ENCODE measurements at regions not wholly inside any gene's neighbourhood (a gene's known extent, or its start where the extent isn't known, plus 50 kb on each side); places are given as distances from the start of the nearest gene placed in this dataset.
"Not testable (repeated sequence)": the region's sequence is repeated elsewhere in the genome, so short reads cannot be mapped to it uniquely, and the experiment has no call there.

DNA sequence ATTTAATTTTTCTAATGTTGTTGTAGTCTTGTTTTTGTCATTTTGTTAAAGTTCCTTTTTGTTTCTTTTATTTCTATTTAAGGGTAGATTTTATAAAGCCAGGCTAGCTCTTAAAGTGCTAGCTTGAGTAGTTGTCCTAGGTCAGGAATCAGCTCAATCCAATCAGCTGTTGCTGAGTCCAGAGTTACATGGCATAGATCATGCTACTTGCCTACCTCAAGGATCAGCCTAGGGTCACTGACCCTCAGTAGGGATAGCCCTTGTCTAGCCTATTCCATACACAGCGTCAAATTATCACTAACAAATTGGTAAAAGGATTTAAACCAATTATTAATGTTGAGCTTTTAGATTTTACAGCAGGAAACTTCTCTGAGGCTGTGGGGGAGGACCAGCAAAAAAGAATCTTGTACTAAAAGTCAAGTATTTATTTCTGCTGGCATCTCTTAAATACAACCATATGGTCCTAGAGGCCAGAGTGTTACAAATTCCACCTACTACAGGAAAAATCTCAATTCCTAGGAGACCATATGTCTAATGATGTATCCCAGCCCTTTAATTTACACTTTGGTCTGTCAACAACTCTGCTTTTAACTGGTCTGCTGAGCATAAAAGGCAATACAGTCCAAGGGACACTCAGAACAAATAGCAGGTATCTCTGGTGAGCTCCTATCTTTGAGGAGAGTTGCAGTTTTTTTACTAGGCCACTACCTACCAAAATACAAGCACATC is 138.3 kb upstream of the PTPRG start:
- in situ Hi-C loops (cut with MboI; ENCODE audit: low pct_ligation_motif_present in 1 of 4, low pct_unique_long_range_greater_than_20kb in 1 of 4, low sequenced_read_pairs in 3 of 4) = no loop called here
- H3K27me3 ChIP-seq = no peaks in the 10 kb centered on the region
- H3K4me3 ChIP-seq = no peak overlapping the region
- no peaks in the 10 kb centered on the region for H3K9me3 ChIP-seq
- DNase-seq = no peak
- WGBS, 2 donors (ENCODE audit: low coverage in 1 of 2) = 57 to 80% methylated on average over 1 of the region's 1 CpG
- H3K4me1 ChIP-seq = no peaks in the 10 kb centered on the region
- no peaks in the 10 kb centered on the region for H3K36me3 ChIP-seq
- no peak overlapping the region for H3K27ac ChIP-seq
- intact Hi-C loops (cut with DNase I; ENCODE audit: low total_unique reads) = no loop called here
- TF ChIP-seq POLR2A (IDR thresholded peaks at IDR 0.05) = no peak
- TF ChIP-seq EP300 (IDR thresholded peaks at IDR 0.05; ENCODE audit: low read depth) = no peak

DNA sequence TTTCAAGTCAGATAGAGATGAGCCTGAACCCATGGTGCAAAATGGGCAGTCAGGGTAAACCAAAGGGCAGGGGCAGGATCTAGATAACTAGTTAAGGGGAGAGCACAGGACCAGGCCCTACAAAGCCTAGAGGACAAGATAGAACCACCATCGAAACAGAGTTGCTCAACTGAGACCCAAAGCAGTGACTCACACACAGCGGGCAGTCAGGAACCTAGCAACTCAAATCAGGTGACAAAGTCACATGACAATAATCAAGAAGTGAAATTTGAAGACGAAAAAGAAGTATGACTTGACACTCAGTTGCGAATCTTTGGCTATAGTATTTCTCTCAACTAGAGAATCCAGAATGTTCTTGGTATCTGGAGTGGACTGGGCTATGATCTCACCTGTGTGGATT is 136.0 kb upstream of the PTPRG start:
- Histone ChIP-seq H3K4me3 (no peak overlapping the region), H3K27ac (no peak overlapping the region), H3K9me3 (no peaks in the 10 kb centered on the region), H3K27me3 (no peaks in the 10 kb centered on the region), H3K36me3 (no peaks in the 10 kb centered on the region), H3K4me1 (no peaks in the 10 kb centered on the region)
- intact Hi-C loops (cut with DNase I; ENCODE audit: low total_unique reads) = no loop called here
- 88 to 91% methylated on average over 4 of the region's 4 CpGs for WGBS, 2 donors (ENCODE audit: low coverage in 1 of 2)
- no peak for TF ChIP-seq POLR2AphosphoS5 (IDR thresholded peaks at IDR 0.05)
- TF ChIP-seq POLR2A (IDR thresholded peaks at IDR 0.05) = no peak
- no peak for TF ChIP-seq EP300 (IDR thresholded peaks at IDR 0.05; ENCODE audit: low read depth)
- TF ChIP-seq, protein P1, sequence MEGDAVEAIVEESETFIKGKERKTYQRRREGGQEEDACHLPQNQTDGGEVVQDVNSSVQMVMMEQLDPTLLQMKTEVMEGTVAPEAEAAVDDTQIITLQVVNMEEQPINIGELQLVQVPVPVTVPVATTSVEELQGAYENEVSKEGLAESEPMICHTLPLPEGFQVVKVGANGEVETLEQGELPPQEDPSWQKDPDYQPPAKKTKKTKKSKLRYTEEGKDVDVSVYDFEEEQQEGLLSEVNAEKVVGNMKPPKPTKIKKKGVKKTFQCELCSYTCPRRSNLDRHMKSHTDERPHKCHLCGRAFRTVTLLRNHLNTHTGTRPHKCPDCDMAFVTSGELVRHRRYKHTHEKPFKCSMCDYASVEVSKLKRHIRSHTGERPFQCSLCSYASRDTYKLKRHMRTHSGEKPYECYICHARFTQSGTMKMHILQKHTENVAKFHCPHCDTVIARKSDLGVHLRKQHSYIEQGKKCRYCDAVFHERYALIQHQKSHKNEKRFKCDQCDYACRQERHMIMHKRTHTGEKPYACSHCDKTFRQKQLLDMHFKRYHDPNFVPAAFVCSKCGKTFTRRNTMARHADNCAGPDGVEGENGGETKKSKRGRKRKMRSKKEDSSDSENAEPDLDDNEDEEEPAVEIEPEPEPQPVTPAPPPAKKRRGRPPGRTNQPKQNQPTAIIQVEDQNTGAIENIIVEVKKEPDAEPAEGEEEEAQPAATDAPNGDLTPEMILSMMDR (IDR thresholded peaks at IDR 0.05) = no peak
- DNase-seq = no peak
- in situ Hi-C loops (cut with MboI; ENCODE audit: low pct_ligation_motif_present in 1 of 4, low pct_unique_long_range_greater_than_20kb in 1 of 4, low sequenced_read_pairs in 3 of 4) = no loop called here

DNA sequence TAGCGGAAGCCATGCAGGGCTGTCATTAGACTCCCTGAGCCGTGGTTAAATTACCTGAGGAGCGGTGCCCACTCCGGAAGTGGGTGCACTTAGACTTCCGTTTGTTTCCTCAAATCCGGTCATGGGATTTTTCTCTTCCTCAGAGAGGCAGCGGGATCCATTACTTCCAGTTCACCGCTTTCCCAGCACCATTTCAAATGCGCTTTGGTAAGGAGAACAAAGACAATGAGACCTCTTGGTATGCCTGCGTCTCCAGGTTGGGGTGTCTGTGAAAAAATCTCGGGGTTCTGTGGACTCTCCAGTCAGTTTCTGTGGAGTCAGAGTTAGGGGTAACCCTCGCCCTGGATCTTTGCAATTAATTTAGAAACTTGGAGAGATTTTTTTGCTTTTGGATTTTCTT is 132.3 kb upstream of the PTPRG start:
- H3K4me1 ChIP-seq = no peaks in the 10 kb centered on the region
- in situ Hi-C loops (cut with MboI; ENCODE audit: low pct_ligation_motif_present in 1 of 4, low pct_unique_long_range_greater_than_20kb in 1 of 4, low sequenced_read_pairs in 3 of 4) = no loop called here
- no peak overlapping the region for H3K4me3 ChIP-seq
- no peak overlapping the region for H3K27ac ChIP-seq
- DNase-seq = no peak
- intact Hi-C loops (cut with DNase I; ENCODE audit: low total_unique reads) = no loop called here
- no peaks in the 10 kb centered on the region for H3K27me3 ChIP-seq
- H3K36me3 ChIP-seq = no peaks in the 10 kb centered on the region
- no peak for TF ChIP-seq EP300 (IDR thresholded peaks at IDR 0.05; ENCODE audit: low read depth)
- TF ChIP-seq, protein P1 (IDR thresholded peaks at IDR 0.05) = no peak
- TF ChIP-seq POLR2A (IDR thresholded peaks at IDR 0.05) = no peak
- TF ChIP-seq POLR2AphosphoS5 (IDR thresholded peaks at IDR 0.05) = no peak
- no peaks in the 10 kb centered on the region for H3K9me3 ChIP-seq
- 86% methylated on average over 9 to 12 of the region's 12 CpGs for WGBS, 2 donors (ENCODE audit: low coverage in 1 of 2)

DNA sequence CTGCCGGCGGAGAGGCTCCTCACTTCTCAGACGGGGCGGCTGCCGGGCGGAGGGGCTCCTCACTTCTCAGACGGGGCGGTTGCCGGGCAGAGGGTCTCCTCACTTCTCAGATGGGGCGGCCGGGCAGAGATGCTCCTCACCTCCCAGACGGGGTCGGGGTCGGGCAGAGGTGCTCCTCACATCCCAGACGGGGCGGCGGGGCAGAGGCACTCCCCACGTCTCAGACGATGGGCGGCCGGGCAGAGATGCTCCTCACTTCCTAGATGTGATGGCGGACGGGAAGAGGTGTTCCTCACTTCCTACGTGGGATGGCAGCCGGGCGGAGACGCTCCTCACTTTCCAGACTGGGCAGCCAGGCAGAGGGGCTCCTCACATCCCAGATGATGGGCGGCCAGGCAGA is 126.5 kb upstream of the PTPRG start:
- WGBS, 2 donors (ENCODE audit: low coverage in 1 of 2) = 97% methylated on average over 14 of the region's 28 CpGs; no CpG with 5 or more reads in 1 of the 2 donors
- H3K4me1 ChIP-seq; H3K27ac ChIP-seq; DNase-seq; H3K36me3 ChIP-seq; intact Hi-C loops (cut with DNase I; ENCODE audit: low total_unique reads); H3K27me3 ChIP-seq; H3K9me3 ChIP-seq; H3K4me3 ChIP-seq; in situ Hi-C loops (cut with MboI; ENCODE audit: low pct_ligation_motif_present in 1 of 4, low pct_unique_long_range_greater_than_20kb in 1 of 4, low sequenced_read_pairs in 3 of 4): not testable (repeated sequence)

DNA sequence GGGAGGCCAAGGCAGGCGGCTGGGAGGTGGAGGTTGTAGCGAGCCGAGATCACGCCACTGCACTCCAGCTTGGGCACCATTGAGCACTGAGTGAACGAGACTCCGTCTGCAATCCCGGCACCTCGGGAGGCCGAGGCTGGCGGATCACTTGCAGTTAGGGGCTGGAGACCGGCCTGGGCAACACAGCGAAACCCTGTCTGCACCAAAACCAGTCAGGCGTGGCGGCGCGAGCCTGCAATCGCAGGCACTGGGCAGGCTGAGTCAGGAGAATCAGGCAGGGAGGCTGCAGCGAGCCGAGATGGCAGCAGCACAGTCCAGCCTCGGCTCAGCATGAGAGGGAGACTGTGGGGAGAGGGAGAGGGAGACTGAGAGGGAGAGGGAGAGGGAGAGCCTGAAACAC is 126.0 kb upstream of the PTPRG start:
- WGBS, 2 donors (ENCODE audit: low coverage in 1 of 2) = 97% methylated on average over 20 of the region's 20 CpGs; no CpG with 5 or more reads in 1 of the 2 donors
- H3K9me3 ChIP-seq; intact Hi-C loops (cut with DNase I; ENCODE audit: low total_unique reads); in situ Hi-C loops (cut with MboI; ENCODE audit: low pct_ligation_motif_present in 1 of 4, low pct_unique_long_range_greater_than_20kb in 1 of 4, low sequenced_read_pairs in 3 of 4); H3K27ac ChIP-seq; H3K4me3 ChIP-seq; H3K27me3 ChIP-seq; DNase-seq; H3K36me3 ChIP-seq; H3K4me1 ChIP-seq: not testable (repeated sequence)

Data from transverse colon (tissue), 4 donors.